SJSA1 (cell line): ENCODE measurements at regions not wholly inside any gene's neighbourhood (a gene's known extent, or its start where the extent isn't known, plus 50 kb on each side); places are given as distances from the start of the nearest gene placed in this dataset.

Source experiments
- DNase-seq, 2 experiments: peaks; one replicate each; pipeline ENCODE4 v3.0.0-alpha.2; 2015 to 2020; ENCODE audit warnings: low spot score in 2 of 2, low read depth in 1 of 2
- H3K27ac ChIP-seq: fragments of 250-450 bp; sonication (Bioruptor Pico); 2 replicates; pipeline ENCODE4 v1.5.1; 2020; ENCODE audit warnings: mild to moderate bottlenecking, moderate library complexity
- H3K27me3 ChIP-seq: fragments of 250-450 bp; sonication (Bioruptor Pico); replicated peaks from 2 replicates; pipeline ENCODE4 v1.5.1; 2020; ENCODE audit warnings: mild to moderate bottlenecking, moderate library complexity
- H3K36me3 ChIP-seq: fragments of 250-450 bp; sonication (Bioruptor Pico); 2 replicates; pipeline ENCODE4 v1.5.1; 2020; ENCODE audit warnings: mild to moderate bottlenecking
- H3K4me1 ChIP-seq: fragments of 250-450 bp; sonication (Bioruptor Pico); replicated peaks from 2 replicates; pipeline ENCODE4 v1.6.1; 2021; ENCODE audit warnings: mild to moderate bottlenecking
- H3K4me3 ChIP-seq: fragments of 250-450 bp; sonication (Bioruptor Pico); 2 replicates; pipeline ENCODE4 v1.5.1; 2020; ENCODE audit warnings: mild to moderate bottlenecking
- H3K9me3 ChIP-seq: fragments of 250-450 bp; sonication (Bioruptor Pico); replicated peaks from 2 replicates; pipeline ENCODE4 v1.5.1; 2020; ENCODE audit warnings: mild to moderate bottlenecking

DNA sequence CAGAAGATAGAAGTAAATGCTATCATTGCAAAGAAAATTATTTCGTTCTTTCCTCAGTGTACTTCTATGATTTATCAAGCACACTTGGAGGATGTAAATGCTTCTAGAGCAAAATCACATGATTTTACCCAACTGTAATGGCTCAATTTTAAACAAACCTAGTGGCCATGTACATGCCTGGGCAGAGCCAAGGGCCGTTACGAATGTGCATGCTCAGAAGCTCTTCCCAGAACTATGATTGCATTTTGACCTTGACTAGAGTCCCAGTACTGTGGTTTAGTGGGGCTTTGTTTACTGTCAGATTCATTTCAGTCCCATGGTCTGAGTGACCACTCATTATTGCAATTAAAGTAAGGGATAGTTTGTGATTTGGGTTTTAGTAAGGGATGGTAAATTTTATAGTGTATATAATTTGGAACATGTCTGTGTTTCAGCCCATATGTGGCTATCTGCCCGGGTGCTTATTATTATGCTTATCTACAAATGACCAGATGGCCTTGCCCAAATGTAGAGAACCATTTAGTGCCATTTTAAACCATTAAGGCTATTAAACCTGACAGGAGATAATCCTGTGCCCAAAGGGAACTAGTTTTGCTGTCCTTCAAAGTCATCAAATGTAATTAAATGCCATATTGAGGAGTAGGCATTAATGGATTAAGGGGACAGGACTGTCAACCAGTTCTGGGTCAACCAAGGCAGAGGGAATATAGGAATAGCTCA is 239.1 kb downstream of the ICOS start:
- no peak for DNase-seq
- Histone ChIP-seq H3K9me3 (no peaks in the 10 kb centered on the region), H3K36me3 (no peaks in the 10 kb centered on the region), H3K4me1 (no peaks in the 10 kb centered on the region), H3K27ac (no peak overlapping the region), H3K4me3 (no peak overlapping the region), H3K27me3 (no peaks in the 10 kb centered on the region)

DNA sequence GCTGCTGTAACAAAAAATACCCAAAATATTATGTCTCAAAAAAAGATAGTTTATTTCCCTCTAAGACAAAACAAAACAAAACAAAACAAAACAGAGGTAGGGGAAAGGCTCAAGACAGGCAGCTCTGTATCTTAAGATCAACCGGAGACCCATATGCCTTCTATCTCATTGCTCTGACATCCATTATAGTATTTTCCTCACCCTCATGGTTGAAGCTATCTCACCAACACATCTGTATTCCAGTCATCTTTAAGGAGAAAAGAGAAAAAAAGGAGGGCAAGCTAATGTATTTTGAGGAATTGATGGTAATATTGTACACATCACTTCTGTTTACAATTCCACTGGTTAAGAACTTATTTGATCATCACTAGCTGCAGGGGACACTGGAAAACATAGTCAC is 239.7 kb downstream of the ICOS start:
- H3K27ac ChIP-seq, result no peak overlapping the region
- H3K4me3 ChIP-seq, result no peak overlapping the region
- H3K27me3 ChIP-seq, result no peaks in the 10 kb centered on the region

DNA sequence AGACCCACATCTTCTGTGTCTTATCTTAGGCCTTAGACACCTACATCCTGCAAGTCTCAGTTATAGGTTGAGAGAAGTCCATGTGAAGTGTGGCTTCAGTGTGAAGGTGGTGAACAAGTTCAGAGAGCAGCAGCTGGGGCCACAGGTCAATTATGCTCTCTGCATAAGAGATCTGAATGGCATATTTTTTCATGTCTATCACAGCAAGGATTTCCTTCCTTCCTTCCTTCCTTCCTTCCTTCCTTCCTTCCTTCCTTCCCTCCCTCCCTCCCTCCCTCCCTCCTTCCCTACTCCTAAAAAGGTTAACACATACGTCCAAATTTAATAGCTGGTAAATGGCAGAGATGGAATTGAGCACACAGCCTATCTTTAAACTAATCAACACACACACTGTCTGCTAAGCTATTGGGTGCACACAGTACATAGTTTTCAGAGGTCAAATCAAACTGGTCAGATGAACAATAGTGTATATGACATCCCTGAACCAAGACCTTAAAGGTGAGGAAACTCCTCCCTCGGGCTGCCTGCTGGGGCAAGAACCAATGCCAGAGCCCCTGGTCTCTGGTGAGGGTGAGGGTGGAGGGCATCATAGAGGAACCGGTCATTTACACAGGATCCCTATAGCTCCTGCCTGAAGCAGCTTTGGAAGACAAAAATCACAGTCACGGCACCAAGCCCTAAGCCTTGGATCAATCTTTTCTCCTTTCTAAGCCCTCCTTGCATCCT is 240.9 kb downstream of the ICOS start:
- Histone ChIP-seq H3K9me3 (no peaks in the 10 kb centered on the region), H3K27me3 (no peaks in the 10 kb centered on the region), H3K27ac (no peak overlapping the region), H3K4me3 (no peak overlapping the region), H3K36me3 (no peaks in the 10 kb centered on the region), H3K4me1 (no peaks in the 10 kb centered on the region)
- peak in 1 of 2 experiments; percentile 3 for DNase-seq

More for the DNA sequence above, 239.7 kb downstream of the ICOS start:
- Histone ChIP-seq H3K36me3 (no peaks in the 10 kb centered on the region), H3K9me3 (no peaks in the 10 kb centered on the region), H3K4me1 (no peaks in the 10 kb centered on the region)
- no peak for DNase-seq

DNA sequence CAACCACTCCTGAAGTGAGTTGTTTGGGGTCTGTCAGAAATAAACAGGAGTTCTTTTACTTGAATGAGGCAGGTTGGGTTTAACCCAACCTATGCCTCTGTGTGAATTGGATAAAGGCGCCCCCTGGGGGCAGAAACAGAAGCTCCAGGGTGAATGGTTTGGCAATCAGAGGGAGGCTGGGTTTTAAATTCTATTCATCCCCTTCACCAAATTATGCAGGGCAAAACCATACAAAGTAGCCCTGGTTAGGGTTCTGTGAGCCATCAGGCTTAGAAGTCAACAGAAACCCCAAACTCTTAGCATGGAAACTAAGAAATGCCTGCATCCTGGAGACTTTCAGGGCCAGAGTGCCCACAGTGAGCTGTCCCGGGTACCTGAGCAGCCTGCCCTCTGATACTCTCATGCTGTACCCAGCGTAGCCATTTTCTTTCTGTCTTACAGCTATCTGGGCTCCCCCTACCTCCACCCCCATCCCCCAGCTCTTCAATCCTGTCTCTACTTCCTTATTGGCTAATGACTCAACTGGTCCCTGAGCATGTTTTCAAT is 241.5 kb downstream of the ICOS start:
- Histone ChIP-seq H3K9me3 (no peaks in the 10 kb centered on the region), H3K4me3 (no peak overlapping the region), H3K27me3 (no peaks in the 10 kb centered on the region), H3K4me1 (no peaks in the 10 kb centered on the region), H3K36me3 (no peaks in the 10 kb centered on the region), H3K27ac (no peak overlapping the region)
- peak in 1 of 2 experiments; percentile 18 for DNase-seq

DNA sequence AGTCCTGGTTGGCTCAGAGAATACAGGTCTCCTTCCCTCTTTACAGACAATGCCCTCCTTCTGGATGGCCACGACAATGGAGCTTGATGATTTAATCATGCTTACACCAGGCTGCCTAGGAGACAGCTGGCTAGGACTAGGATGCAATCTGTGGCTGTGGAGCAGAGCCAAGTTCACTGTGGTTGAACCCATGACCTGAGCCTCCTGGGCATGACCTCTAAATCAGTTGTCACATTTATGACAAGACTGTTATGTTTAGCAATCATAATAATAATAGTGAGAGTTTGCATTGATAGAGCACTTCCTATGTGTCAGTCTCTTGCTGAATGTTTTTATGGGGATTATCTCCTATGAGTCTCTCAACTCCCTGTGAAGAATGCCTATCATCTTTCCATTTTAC is 244.1 kb downstream of the ICOS start:
- H3K36me3 ChIP-seq, result no peaks in the 10 kb centered on the region
- H3K27ac ChIP-seq, result no peak overlapping the region
- H3K4me3 ChIP-seq, result no peak overlapping the region
- H3K27me3 ChIP-seq, result no peaks in the 10 kb centered on the region
- no peak for DNase-seq
- H3K4me1 ChIP-seq, result no peaks in the 10 kb centered on the region
- H3K9me3 ChIP-seq, result no peaks in the 10 kb centered on the region

DNA sequence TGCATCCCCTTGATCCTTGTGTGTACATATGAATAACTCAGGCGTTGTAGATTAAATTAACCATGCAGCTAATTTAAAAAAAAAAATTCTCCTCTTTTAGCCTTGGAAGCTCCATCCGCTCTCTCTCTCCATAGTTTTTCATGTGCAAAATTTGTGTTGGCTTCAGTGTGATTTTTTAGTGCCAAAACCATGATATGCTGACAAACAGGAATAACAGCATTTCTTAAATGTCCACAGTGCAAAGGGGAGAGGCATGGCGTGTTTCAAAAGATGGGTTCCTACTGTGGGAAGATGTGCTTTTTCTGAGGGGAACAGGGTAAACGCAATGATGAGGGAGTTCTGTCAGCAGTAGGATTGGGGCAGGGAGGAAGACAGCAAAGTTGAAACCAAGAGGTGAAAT is 247.0 kb downstream of the ICOS start:
- Histone ChIP-seq H3K27me3 (no peaks in the 10 kb centered on the region), H3K4me1 (no peaks in the 10 kb centered on the region), H3K36me3 (no peaks in the 10 kb centered on the region), H3K4me3 (no peak overlapping the region), H3K9me3 (no peaks in the 10 kb centered on the region), H3K27ac (no peak overlapping the region)
- DNase-seq, result no peak

DNA sequence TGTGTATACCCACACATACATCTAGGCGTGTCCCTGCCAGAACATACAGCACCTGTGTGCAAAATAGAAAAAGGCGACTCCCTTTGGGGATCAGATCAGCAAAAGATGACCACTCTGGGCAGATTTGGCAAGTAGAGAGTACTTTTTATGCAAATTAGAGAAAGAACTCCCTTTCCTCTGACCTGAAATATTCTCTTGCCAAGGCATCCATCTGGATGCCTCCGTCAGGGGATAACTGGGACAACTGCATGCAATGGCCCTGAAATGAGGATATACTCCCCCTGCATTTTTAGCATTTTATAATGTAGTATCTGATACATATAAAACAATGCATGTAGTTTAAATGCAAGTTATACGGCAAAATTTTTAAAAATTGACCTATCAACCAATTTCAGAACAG is 247.7 kb downstream of the ICOS start:
- no peak for DNase-seq
- Histone ChIP-seq H3K27ac (no peak overlapping the region), H3K4me1 (no peaks in the 10 kb centered on the region), H3K4me3 (no peak overlapping the region), H3K36me3 (no peaks in the 10 kb centered on the region), H3K9me3 (no peaks in the 10 kb centered on the region), H3K27me3 (no peaks in the 10 kb centered on the region)

DNA sequence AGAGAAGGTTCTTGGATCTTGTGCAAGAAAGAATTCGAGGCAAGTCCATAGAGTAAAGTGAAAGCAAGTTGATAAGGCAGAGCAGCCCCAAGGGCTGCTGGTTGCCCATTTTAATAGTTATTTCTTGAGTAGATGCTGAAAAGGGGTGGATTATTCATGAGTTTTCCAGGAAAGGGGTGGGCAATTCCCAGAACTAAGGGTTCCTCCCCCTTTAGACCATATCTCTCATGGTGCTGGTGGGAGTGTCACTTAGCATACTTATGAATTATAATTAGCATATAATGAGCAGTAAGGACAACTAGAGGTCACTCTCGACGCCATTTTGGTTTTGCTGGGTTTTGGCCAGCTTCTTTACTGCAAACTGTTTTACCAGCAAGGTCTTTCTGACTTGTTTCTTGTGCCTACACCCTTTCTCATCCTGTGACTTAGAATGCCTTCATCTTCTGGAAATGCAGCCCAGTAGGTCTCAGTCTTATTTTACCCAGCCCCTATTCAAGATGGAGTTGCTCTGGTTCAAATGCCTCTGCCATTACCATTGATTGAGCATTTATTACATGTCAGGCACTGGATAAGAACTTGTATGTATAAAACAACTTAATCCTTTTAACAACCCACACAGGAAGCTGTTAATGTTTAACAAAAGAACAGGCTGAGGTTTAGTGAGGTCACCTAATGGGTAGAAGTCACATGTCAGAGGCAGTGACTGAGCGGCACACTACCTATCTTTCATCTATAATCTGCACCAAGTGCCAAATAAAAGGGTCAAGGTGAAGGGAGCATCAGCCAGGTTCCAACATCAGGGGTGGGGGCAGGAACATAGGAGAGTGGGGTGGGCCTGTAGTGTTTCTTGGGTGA is 250.9 kb downstream of the ICOS start:
- no peaks in the 10 kb centered on the region for H3K9me3 ChIP-seq
- H3K27me3 ChIP-seq, result no peaks in the 10 kb centered on the region
- no peak overlapping the region for H3K4me3 ChIP-seq
- no peaks in the 10 kb centered on the region for H3K36me3 ChIP-seq
- no peak overlapping the region for H3K27ac ChIP-seq
- DNase-seq, result no peak
- no peaks in the 10 kb centered on the region for H3K4me1 ChIP-seq

DNA sequence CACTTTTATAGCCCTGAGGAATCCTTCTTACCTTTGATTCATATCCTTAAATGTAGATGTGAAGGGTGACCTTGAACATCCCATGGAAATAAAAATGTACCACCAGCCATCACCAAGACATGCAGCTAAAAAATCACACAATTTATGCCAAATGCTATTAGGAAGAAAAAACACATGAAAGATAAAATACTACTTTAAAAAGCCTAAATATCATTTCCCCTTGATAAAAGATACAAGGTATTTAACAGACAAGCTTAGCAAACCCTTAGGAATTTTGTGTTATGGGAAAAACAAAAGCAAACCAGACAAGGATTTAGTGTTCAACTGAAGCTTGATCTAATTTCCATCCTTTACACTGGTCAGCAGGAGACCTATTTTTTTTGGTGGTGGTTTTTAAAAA is 255.0 kb downstream of the ICOS start:
- H3K4me3 ChIP-seq, result no peak overlapping the region
- no peaks in the 10 kb centered on the region for H3K36me3 ChIP-seq
- H3K27ac ChIP-seq, result no peak overlapping the region
- 0 out of 2 replicates have a peak, but pooled peaks cover 5% of the 10 kb centered on the region for H3K9me3 ChIP-seq
- no peaks in the 10 kb centered on the region for H3K4me1 ChIP-seq
- H3K27me3 ChIP-seq, result no peaks in the 10 kb centered on the region; the same call in 1 of the 2 replicates
- DNase-seq, result no peak

DNA sequence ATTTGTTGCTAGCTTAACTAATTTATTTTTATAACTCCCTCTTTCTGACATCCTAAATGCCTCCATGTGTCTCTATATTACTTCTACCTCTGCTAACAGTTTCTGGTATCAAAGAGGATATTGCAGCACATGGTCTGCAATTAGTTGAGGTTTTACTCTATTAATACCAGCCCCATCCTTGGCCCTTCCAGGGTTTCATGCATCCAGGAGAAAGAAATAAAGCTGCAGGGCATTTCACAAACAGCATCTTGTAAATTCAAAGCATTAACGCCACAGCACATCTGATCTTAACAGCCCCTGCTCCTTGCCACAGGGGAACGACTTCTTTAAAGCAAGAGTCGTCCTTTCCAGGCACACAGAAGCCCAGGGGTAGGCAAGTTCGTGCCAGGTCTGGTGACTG is 258.9 kb downstream of the ICOS start:
- Histone ChIP-seq H3K9me3 (0 out of 2 replicates have a peak, but pooled peaks cover 5% of the 10 kb centered on the region), H3K36me3 (no peaks in the 10 kb centered on the region), H3K4me1 (no peaks in the 10 kb centered on the region), H3K27me3 (no peaks in the 10 kb centered on the region; the same call in none of the 2 replicates), H3K27ac (no peak overlapping the region), H3K4me3 (no peak overlapping the region)
- no peak for DNase-seq

DNA sequence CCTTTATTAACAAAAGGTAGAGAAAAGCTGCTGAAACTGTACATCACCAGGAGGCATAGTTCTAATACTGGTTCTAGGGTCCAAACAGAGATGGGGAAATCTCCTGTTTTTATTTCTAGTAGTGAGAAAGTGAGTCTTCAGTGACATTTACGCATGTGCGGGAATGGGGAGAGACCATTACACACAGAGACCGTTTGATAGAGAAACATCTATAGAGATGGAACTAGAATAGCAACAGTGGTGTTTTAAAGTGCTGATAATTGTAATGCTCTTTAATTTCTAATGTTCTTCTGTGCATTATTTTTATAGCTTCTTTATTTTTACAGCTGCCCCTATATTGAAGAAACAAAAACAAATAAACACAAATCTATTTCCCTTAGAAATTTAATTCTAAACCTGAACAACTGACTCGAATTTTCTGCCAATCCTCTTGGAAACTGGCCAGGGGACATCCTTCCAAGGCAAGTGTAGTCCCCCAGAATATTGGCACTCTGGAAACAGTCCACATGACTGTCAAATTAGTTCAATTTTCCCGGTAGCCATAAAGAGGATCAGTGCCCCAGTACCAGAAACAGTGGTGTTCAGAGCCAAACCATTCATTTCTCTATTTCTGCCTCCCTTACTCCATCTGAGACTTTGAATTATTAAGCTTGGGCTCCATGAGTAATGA is 260.9 kb downstream of the ICOS start:
- no peaks in the 10 kb centered on the region for H3K36me3 ChIP-seq
- H3K27me3 ChIP-seq, result no peaks in the 10 kb centered on the region; the same call in none of the 2 replicates
- H3K9me3 ChIP-seq, result 0 out of 2 replicates have a peak, but pooled peaks cover 5% of the 10 kb centered on the region
- no peak overlapping the region for H3K4me3 ChIP-seq
- DNase-seq, result no peak
- no peaks in the 10 kb centered on the region for H3K4me1 ChIP-seq
- no peak overlapping the region for H3K27ac ChIP-seq

DNA sequence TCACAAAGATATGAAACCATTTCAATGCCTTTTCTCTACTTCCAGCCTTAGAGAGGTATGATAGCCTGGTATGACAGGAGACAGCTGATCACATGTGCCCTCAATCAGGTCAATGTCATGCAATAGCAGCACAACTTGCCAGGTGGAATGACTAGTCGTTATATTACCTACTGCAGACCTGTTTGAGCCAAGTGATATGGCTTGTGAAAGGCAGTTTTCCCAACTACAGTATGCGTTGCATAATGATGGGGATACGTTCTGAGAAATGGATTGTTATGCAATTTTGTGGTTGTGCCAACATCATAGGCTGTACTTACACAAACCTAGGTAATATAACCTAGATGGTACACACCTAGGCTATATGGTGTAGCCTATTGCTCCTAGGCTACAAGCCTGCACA is 262.8 kb downstream of the ICOS start:
- no peak for DNase-seq
- Histone ChIP-seq H3K9me3 (no peaks in the 10 kb centered on the region), H3K4me3 (no peak overlapping the region), H3K27ac (no peak overlapping the region), H3K36me3 (no peaks in the 10 kb centered on the region), H3K4me1 (no peaks in the 10 kb centered on the region), H3K27me3 (no peaks in the 10 kb centered on the region; the same call in none of the 2 replicates)

DNA sequence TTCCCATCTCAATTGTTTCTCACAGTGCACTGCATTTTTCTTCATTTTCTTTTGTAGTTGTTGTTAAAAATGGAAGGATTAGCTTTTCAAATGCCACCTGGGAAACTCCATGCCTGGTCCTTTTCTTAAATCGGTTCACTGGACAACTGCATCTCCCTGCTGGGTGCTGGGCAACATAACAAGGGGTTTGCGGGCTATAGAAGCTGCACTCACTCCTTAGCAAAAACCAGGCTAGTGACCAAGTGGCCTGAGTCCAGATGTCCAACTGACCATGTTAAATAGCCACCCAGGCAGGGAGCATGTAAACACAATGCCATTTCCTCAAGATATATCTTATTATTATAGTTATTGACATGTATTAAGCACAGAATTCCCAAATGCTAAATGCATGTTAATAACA is 264.9 kb downstream of the ICOS start:
- Histone ChIP-seq H3K4me1 (no peaks in the 10 kb centered on the region), H3K36me3 (no peaks in the 10 kb centered on the region), H3K4me3 (no peak overlapping the region), H3K27me3 (no peaks in the 10 kb centered on the region; the same call in none of the 2 replicates), H3K27ac (no peak overlapping the region), H3K9me3 (no peaks in the 10 kb centered on the region)
- DNase-seq, result no peak
